ENCODE measurements at regions not wholly inside any gene's neighbourhood (a gene's known extent, or its start where the extent isn't known, plus 50 kb on each side); places are given as distances from the start of the nearest gene placed in this dataset.

- TF ChIP-seq ZFP37 (tag by site-specific recombination; IDR thresholded peaks at IDR 0.05) (no peak), ZNF596 (tag by site-specific recombination; IDR thresholded peaks at IDR 0.05) (no peak), ZFP3 (tag by site-specific recombination; IDR thresholded peaks at IDR 0.05; ENCODE audit: low read depth) (no peak), SCRT1 (tag by site-specific recombination; IDR thresholded peaks at IDR 0.05; ENCODE audit: borderline replicate concordance) (no peak), ZNF449 (tag by site-specific recombination; IDR thresholded peaks at IDR 0.05) (no peak), ZNF792 (tag by site-specific recombination; IDR thresholded peaks at IDR 0.05) (no peak), OSR2 (tag by site-specific recombination; IDR thresholded peaks at IDR 0.05) (no peak), TSHZ1 (tag by site-specific recombination; IDR thresholded peaks at IDR 0.05; ENCODE audit: borderline replicate concordance) (no peak), ZSCAN5A (tag by site-specific recombination; IDR thresholded peaks at IDR 0.05) (no peak)
These were observed 175.1 kb upstream of the KBTBD8 start (continued) for GRCh38 chr3:66823009-66823397.

GRCh38 chr3:66823532-66823931 is 174.6 kb upstream of the KBTBD8 start:
- H3K36me3 ChIP-seq (ENCODE audit: control insufficient read depth in 2 of 2, insufficient read depth in 1 of 2, low read length in 2 of 2) = no peaks in the 10 kb centered on the region
- no peak overlapping the region for H3K27ac ChIP-seq (ENCODE audit: extremely low read depth, low read depth, low read length)
- POLR2A ChIA-PET = no interaction called here
- no peaks in the 10 kb centered on the region for H3K9me3 ChIP-seq (ENCODE audit: control insufficient read depth, insufficient read depth, low read depth, low read length)
- H3K4me1 ChIP-seq (ENCODE audit: control insufficient read depth, insufficient read depth, low read length) = no peaks in the 10 kb centered on the region
- CTCF ChIA-PET = interaction anchor here (2.1 to 3.7 kb wide), 5 partner anchors 14 to 570 kb away, joined by 11 to 28 read pairs (median 18); no protein-coding TSS in a partner anchor
- no peak overlapping the region for H3K4me3 ChIP-seq (ENCODE audit: low read depth, low read length)
- TF ChIP-seq WT1 (tag by site-specific recombination; IDR thresholded peaks at IDR 0.05) = no peak
- no peak for TF ChIP-seq ZNF18 (tag by site-specific recombination; IDR thresholded peaks at IDR 0.05)
- no peak for TF ChIP-seq MZF1 (tag by site-specific recombination; IDR thresholded peaks at IDR 0.05; ENCODE audit: borderline replicate concordance)
- TF ChIP-seq PRDM2 (tag by site-specific recombination; IDR thresholded peaks at IDR 0.05; ENCODE audit: borderline replicate concordance) = no peak
- TF ChIP-seq ZNF658 (tag by site-specific recombination; IDR thresholded peaks at IDR 0.05) = no peak
- TF ChIP-seq SETDB1 (IDR thresholded peaks at IDR 0.05; ENCODE audit: insufficient read length, low read length) = no peak
- no peak for TF ChIP-seq ZNF664 (tag by site-specific recombination; IDR thresholded peaks at IDR 0.05)
- no peak for TF ChIP-seq ZNF311 (tag by site-specific recombination; IDR thresholded peaks at IDR 0.05; ENCODE audit: borderline replicate concordance)
- no peak for TF ChIP-seq KLF1 (tag by site-specific recombination; IDR thresholded peaks at IDR 0.05)
- no peak for TF ChIP-seq ZSCAN18 (tag by site-specific recombination; IDR thresholded peaks at IDR 0.05)
- no peak for TF ChIP-seq ZSCAN5A (tag by site-specific recombination; IDR thresholded peaks at IDR 0.05)

Measured in HEK293 (cell line).